NCI-H446 (cell line): ENCODE measurements at regions not wholly inside any gene's neighbourhood (a gene's known extent, or its start where the extent isn't known, plus 50 kb on each side); places are given as distances from the start of the nearest gene placed in this dataset.
"Not testable (repeated sequence)": the region's sequence is repeated elsewhere in the genome, so short reads cannot be mapped to it uniquely, and the experiment has no call there.

Source experiments
- DNase-seq, 2 experiments: peaks; one replicate each; lab custom pipeline; 2025; lab: John Stamatoyannopoulos, UW

- no peak for DNase-seq
Measured at GRCh38 chr10:9294865-9295264, 1240.4 kb downstream of the GATA3 start.

GRCh38 chr10:9296190-9296589, 1241.7 kb downstream of the GATA3 start:
- DNase-seq = no peak

- no peak for DNase-seq
Measured at GRCh38 chr10:9297580-9297979, 1243.1 kb downstream of the GATA3 start.

- DNase-seq = no peak
Measured at GRCh38 chr10:9299966-9300365, 1245.5 kb downstream of the GATA3 start.

- DNase-seq = no peak
Measured at GRCh38 chr10:9301148-9301547, 1246.7 kb downstream of the GATA3 start.

GRCh38 chr10:9301554-9301953, 1247.1 kb downstream of the GATA3 start:
- DNase-seq = no peak

- peak; percentile 19 to 41 for DNase-seq
Measured at GRCh38 chr10:9302140-9302746, 1247.8 kb downstream of the GATA3 start.

- no peak for DNase-seq
Measured at GRCh38 chr10:9305018-9305655, 1250.6 kb downstream of the GATA3 start.

- no peak for DNase-seq
Measured at GRCh38 chr10:9311702-9312499, 1257.4 kb downstream of the GATA3 start.

- no peak for DNase-seq
Measured at GRCh38 chr10:9315292-9315691, 1260.8 kb downstream of the GATA3 start.

- DNase-seq = peak; percentile 19 to 71
Measured at GRCh38 chr10:9331583-9332008, 1277.1 kb downstream of the GATA3 start.

- DNase-seq = no peak
Measured at GRCh38 chr10:9334270-9334669, 1279.8 kb downstream of the GATA3 start.

- no peak for DNase-seq
Measured at GRCh38 chr10:9339716-9340115, 1285.2 kb downstream of the GATA3 start.

GRCh38 chr10:9342885-9343570, 1288.5 kb downstream of the GATA3 start:
- peak in 1 of 2 experiments; percentile 57 for DNase-seq

GRCh38 chr10:9347933-9348332, 1293.4 kb downstream of the GATA3 start:
- DNase-seq = not testable (repeated sequence)

GRCh38 chr10:9357471-9357870, 1303.0 kb downstream of the GATA3 start:
- DNase-seq = peak; percentile 7 to 29

- no peak for DNase-seq
Measured at GRCh38 chr10:9362721-9363120, 1308.2 kb downstream of the GATA3 start.

- no peak for DNase-seq
Measured at GRCh38 chr10:9379183-9379582, 1324.7 kb downstream of the GATA3 start.

- DNase-seq = no peak
Measured at GRCh38 chr10:9381733-9382532, 1327.4 kb downstream of the GATA3 start.

GRCh38 chr10:9382533-9382866, 1328.0 kb downstream of the GATA3 start:
- DNase-seq = no peak

GRCh38 chr10:9390516-9390915, 1336.0 kb downstream of the GATA3 start:
- DNase-seq = no peak
